ENCODE measurements at regions not wholly inside any gene's neighbourhood (a gene's known extent, or its start where the extent isn't known, plus 50 kb on each side); places are given as distances from the start of the nearest gene placed in this dataset.

GRCh38 chr21:23607782-23608431 lies 1999.4 kb downstream of the MRPL39 start:
- Histone ChIP-seq H2BK120ac (replicated peaks; ENCODE audit: low read depth, low read length) (no peak overlapping the region), H3K56ac (replicated peaks; ENCODE audit: insufficient read length, low read depth, low read length) (no peak overlapping the region), H3K9ac (replicated peaks in 1 of 4; ENCODE audit: extremely low read depth in 1 of 4, low read depth in 3 of 4, low read length in 3 of 4) (no peak overlapping the region), H3K4ac (replicated peaks; ENCODE audit: insufficient read length, low read depth, low read length) (no peak overlapping the region), H4K20me1 (replicated peaks in 1 of 2; ENCODE audit: control insufficient read depth in 1 of 2, insufficient read depth in 2 of 2, low read length in 2 of 2) (no peaks in the 10 kb centered on the region), H2BK12ac (ENCODE audit: low read depth, low read length) (no peak overlapping the region), H4K8ac (ENCODE audit: extremely low read depth, insufficient read depth, low read length) (no peak overlapping the region), H2AFZ (ENCODE audit: low read length) (no peak overlapping the region), H3K27me3 (replicated peaks in 1 of 4; ENCODE audit: control insufficient read depth in 3 of 4, extremely low read depth in 1 of 4, insufficient read depth in 3 of 4, low read length in 3 of 4) (no peaks in the 10 kb centered on the region), H3K36me3 (ENCODE audit: control insufficient read depth in 2 of 4, insufficient read depth in 4 of 4, low read length in 3 of 4) (no peaks in the 10 kb centered on the region), H2AK5ac (ENCODE audit: low read depth, low read length) (no peak overlapping the region), H2BK20ac (ENCODE audit: low read length) (no peak overlapping the region), H2BK5ac (ENCODE audit: low read depth, low read length) (no peak overlapping the region), H3K79me1 (ENCODE audit: low read depth, low read length) (no peaks in the 10 kb centered on the region), H3K9me3 (ENCODE audit: insufficient read depth in 2 of 2, low read depth in 1 of 2, low read length in 1 of 2) (no peaks in the 10 kb centered on the region), H3K23me2 (ENCODE audit: low read depth, low read length) (no peaks in the 10 kb centered on the region), H4K5ac (ENCODE audit: insufficient read length, low read depth, low read length) (no peak overlapping the region), H3K79me2 (ENCODE audit: control insufficient read depth in 1 of 2, insufficient read depth in 2 of 2, low read length in 2 of 2) (no peaks in the 10 kb centered on the region), H2BK15ac (ENCODE audit: low read length) (no peak overlapping the region), H3K18ac (ENCODE audit: extremely low read depth, low read length) (no peak overlapping the region), H3K23ac (ENCODE audit: insufficient read length) (no peak overlapping the region), H3K4me1 (replicated peaks in 1 of 4; ENCODE audit: control insufficient read depth in 3 of 4, insufficient read depth in 4 of 4, low read length in 3 of 4) (no peaks in the 10 kb centered on the region), H3K4me3 (ENCODE audit: extremely low read depth in 1 of 4, insufficient read depth in 2 of 4, low read depth in 3 of 4, low read length in 4 of 4) (no peak overlapping the region), H3K27ac (ENCODE audit: low read depth, low read length) (no peak overlapping the region), H4K91ac (replicated peaks; ENCODE audit: insufficient read length, low read length) (no peak overlapping the region), H3K14ac (ENCODE audit: insufficient read length) (no peak overlapping the region), H3K4me2 (ENCODE audit: insufficient read depth in 1 of 2, low read depth in 2 of 2, low read length in 2 of 2) (no peak overlapping the region)
- DNase-seq (ENCODE audit: low read depth in 1 of 2, low spot score in 2 of 2) (no peak), FAIRE-seq (no peak)
- POLR2A ChIA-PET (ENCODE audit: partially characterized antibody) = no interaction called here
- TF ChIP-seq JUN (IDR thresholded peaks at IDR 0.05; ENCODE audit: low read depth, low read length) = no peak
- no peak for TF ChIP-seq SRF (IDR thresholded peaks at IDR 0.05; ENCODE audit: low read depth, low read length)
- TF ChIP-seq RXRA (IDR thresholded peaks at IDR 0.05; ENCODE audit: insufficient read depth, low read depth, low read length) = no peak
- no peak for TF ChIP-seq YY1 (IDR thresholded peaks at IDR 0.05; ENCODE audit: low read depth, low read length)
- TF ChIP-seq KDM4A (IDR thresholded peaks at IDR 0.05; ENCODE audit: low read depth, low read length, severe bottlenecking) = no peak
- no peak for TF ChIP-seq ASH2L (IDR thresholded peaks at IDR 0.05; ENCODE audit: low read length)
- no peak for TF ChIP-seq EGR1 (IDR thresholded peaks at IDR 0.05; ENCODE audit: borderline replicate concordance, low read depth, low read length)
- TF ChIP-seq NRF1 (IDR thresholded peaks at IDR 0.05; ENCODE audit: low read depth, low read length) = no peak
- no peak for TF ChIP-seq SP2 (IDR thresholded peaks at IDR 0.05; ENCODE audit: low read length)
- no peak for TF ChIP-seq SAP30 (IDR thresholded peaks at IDR 0.05; ENCODE audit: insufficient read depth, insufficient replicate concordance, low read length)
- TF ChIP-seq CBX8 (IDR thresholded peaks at IDR 0.05; ENCODE audit: borderline replicate concordance, low read depth, low read length) = no peak
- CTCF ChIA-PET (ENCODE audit: partially characterized antibody) = interaction anchor here (1.4 kb wide), 1 partner anchor 14 kb away, joined by 5 read pairs; no protein-coding TSS in a partner anchor
- 93% methylated on average over 4 of the region's 4 CpGs; no CpG with 5 or more reads in 1 of the 2 experiments for WGBS, 2 experiments (ENCODE audit: extremely low coverage in 1 of 2, insufficient coverage in 1 of 2, insufficient read length in 1 of 2, insufficient replicate concordance in 2 of 2, low coverage in 1 of 2, low lambda C conversion rate in 2 of 2, missing lambda C conversion rate in 1 of 2)
